Osteocyte (in vitro differentiated cells): ENCODE measurements at regions not wholly inside any gene's neighbourhood (a gene's known extent, or its start where the extent isn't known, plus 50 kb on each side); places are given as distances from the start of the nearest gene placed in this dataset.
"Not testable (repeated sequence)": the region's sequence is repeated elsewhere in the genome, so short reads cannot be mapped to it uniquely, and the experiment has no call there.

Experiments used
- DNase-seq: peaks from one replicate; pipeline ENCODE4 v3.0.0; 2021; ENCODE audit warnings: mixed read lengths; ENCODE audit not compliant: unreplicated experiment; ENCODE audit errors: extremely low spot score
- H3K27ac Mint-ChIP-seq: one replicate; pipeline ENCODE4 v1.8.0; 2021; ENCODE audit warnings: mild to moderate bottlenecking, mixed read lengths; ENCODE audit not compliant: unreplicated experiment
- H3K27me3 Mint-ChIP-seq: one replicate; pipeline ENCODE4 v1.8.0; 2021; ENCODE audit warnings: mixed read lengths; ENCODE audit not compliant: unreplicated experiment
- H3K36me3 Mint-ChIP-seq: one replicate; pipeline ENCODE4 v1.8.0; 2021; ENCODE audit warnings: mixed read lengths; ENCODE audit not compliant: unreplicated experiment
- H3K4me1 Mint-ChIP-seq: one replicate; pipeline ENCODE4 v1.8.0; 2021; ENCODE audit warnings: mixed read lengths; ENCODE audit not compliant: unreplicated experiment
- H3K4me3 Mint-ChIP-seq: one replicate; pipeline ENCODE4 v1.8.0; 2021; ENCODE audit warnings: mild to moderate bottlenecking, moderate library complexity, mixed read lengths; ENCODE audit not compliant: unreplicated experiment
- H3K9me3 Mint-ChIP-seq: one replicate; pipeline ENCODE4 v1.8.0; 2021; ENCODE audit warnings: mixed read lengths; ENCODE audit not compliant: unreplicated experiment
- TF ChIP-seq, protein P1 (sequence below): fragments of 200-600 bp; sonication (generic); IDR thresholded peaks from 2 replicates; pipeline ENCODE4 v1.5.0; 2021; ENCODE audit warnings: antibody characterized with exemption, mild to moderate bottlenecking, moderate library complexity

- DNase-seq, result no peak
- Mint-ChIP-seq H3K27me3 (peaks cover 9% of the 10 kb centered on the region), H3K4me1 (peaks cover 21% of the 10 kb centered on the region), H3K4me3 (no peak overlapping the region), H3K36me3 (no peaks in the 10 kb centered on the region), H3K27ac (no peak overlapping the region), H3K9me3 (no peaks in the 10 kb centered on the region)
- TF ChIP-seq, protein P1, sequence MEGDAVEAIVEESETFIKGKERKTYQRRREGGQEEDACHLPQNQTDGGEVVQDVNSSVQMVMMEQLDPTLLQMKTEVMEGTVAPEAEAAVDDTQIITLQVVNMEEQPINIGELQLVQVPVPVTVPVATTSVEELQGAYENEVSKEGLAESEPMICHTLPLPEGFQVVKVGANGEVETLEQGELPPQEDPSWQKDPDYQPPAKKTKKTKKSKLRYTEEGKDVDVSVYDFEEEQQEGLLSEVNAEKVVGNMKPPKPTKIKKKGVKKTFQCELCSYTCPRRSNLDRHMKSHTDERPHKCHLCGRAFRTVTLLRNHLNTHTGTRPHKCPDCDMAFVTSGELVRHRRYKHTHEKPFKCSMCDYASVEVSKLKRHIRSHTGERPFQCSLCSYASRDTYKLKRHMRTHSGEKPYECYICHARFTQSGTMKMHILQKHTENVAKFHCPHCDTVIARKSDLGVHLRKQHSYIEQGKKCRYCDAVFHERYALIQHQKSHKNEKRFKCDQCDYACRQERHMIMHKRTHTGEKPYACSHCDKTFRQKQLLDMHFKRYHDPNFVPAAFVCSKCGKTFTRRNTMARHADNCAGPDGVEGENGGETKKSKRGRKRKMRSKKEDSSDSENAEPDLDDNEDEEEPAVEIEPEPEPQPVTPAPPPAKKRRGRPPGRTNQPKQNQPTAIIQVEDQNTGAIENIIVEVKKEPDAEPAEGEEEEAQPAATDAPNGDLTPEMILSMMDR, result no peak
These were observed 104.4 kb downstream of the MRPL14 start for GRCh38 chr6:44022671-44023352.

DNA sequence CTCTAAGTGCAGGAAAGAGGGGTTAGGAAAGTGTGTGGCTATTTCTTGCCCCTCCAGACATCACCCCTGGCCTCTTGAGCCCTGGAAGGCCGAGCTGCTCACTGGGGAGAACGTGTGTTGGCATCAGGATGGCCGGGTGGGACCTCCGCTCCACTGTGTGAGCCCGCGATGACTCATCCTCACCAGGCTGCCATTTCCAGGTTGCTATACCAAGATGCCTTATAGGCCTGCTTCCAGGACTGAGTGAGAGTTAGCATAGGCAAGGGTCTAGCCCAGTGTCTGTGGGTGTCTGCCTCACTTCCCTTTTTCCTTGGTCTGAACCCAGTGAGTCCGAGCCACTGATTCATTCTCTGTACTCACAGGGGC is 105.0 kb downstream of the MRPL14 start:
- Mint-ChIP-seq H3K9me3 (no peaks in the 10 kb centered on the region), H3K4me3 (no peak overlapping the region), H3K4me1 (peaks cover 21% of the 10 kb centered on the region), H3K36me3 (no peaks in the 10 kb centered on the region), H3K27ac (no peak overlapping the region), H3K27me3 (peaks cover 9% of the 10 kb centered on the region)
- no peak for DNase-seq
- TF ChIP-seq, protein P1, result no peak

GRCh38 chr6:44021589-44022295 is 105.5 kb downstream of the MRPL14 start:
- H3K4me1 Mint-ChIP-seq, result peaks cover 21% of the 10 kb centered on the region
- H3K27me3 Mint-ChIP-seq, result peaks cover 12% of the 10 kb centered on the region
- no peaks in the 10 kb centered on the region for H3K36me3 Mint-ChIP-seq
- H3K4me3 Mint-ChIP-seq, result no peak overlapping the region
- no peak for DNase-seq
- no peak overlapping the region for H3K27ac Mint-ChIP-seq
- TF ChIP-seq, protein P1, result no peak
- H3K9me3 Mint-ChIP-seq, result no peaks in the 10 kb centered on the region

GRCh38 chr6:44020664-44021425 is 106.4 kb downstream of the MRPL14 start:
- peaks cover 21% of the 10 kb centered on the region for H3K4me1 Mint-ChIP-seq
- no peaks in the 10 kb centered on the region for H3K9me3 Mint-ChIP-seq
- TF ChIP-seq, protein P1, result no peak
- no peak for DNase-seq
- no peak overlapping the region for H3K4me3 Mint-ChIP-seq
- no peak overlapping the region for H3K27ac Mint-ChIP-seq
- peaks cover 15% of the 10 kb centered on the region for H3K27me3 Mint-ChIP-seq
- no peaks in the 10 kb centered on the region for H3K36me3 Mint-ChIP-seq

DNA sequence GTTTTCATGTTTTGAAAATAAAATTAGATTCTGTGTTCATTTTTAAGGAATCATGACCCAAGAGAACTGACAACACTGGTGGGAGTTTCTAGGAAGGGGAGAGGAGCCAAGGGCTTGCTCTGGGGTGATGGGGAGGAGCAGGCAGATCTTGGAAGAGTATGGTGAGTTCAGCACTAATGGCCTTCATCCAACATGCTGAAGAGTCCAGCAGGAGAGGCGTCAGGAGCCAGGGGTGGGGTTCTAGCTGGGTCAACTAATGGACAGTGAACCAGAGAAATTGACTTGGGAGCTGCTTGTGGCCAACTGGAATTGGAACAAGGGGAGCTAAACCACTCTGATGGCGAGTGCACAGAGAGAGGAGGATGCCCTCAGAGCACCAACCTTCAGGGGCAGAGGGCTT is 107.1 kb downstream of the MRPL14 start:
- Mint-ChIP-seq H3K27ac (no peak overlapping the region), H3K4me3 (no peak overlapping the region), H3K9me3 (no peaks in the 10 kb centered on the region), H3K36me3 (no peaks in the 10 kb centered on the region), H3K4me1 (peaks cover 18% of the 10 kb centered on the region), H3K27me3 (peaks cover 17% of the 10 kb centered on the region)
- TF ChIP-seq, protein P1, result no peak
- DNase-seq, result no peak

- H3K36me3 Mint-ChIP-seq, DNase-seq, H3K27ac Mint-ChIP-seq, H3K4me1 Mint-ChIP-seq, H3K4me3 Mint-ChIP-seq, H3K9me3 Mint-ChIP-seq: not testable (repeated sequence)
- peaks cover 22% of the 10 kb centered on the region for H3K27me3 Mint-ChIP-seq
These were observed 109.9 kb downstream of the MRPL14 start for GRCh38 chr6:44017307-44017706.
